ENCODE measurements at regions not wholly inside any gene's neighbourhood (a gene's known extent, or its start where the extent isn't known, plus 50 kb on each side); places are given as distances from the start of the nearest gene placed in this dataset.
"Not testable (repeated sequence)": the region's sequence is repeated elsewhere in the genome, so short reads cannot be mapped to it uniquely, and the experiment has no call there.

DNA sequence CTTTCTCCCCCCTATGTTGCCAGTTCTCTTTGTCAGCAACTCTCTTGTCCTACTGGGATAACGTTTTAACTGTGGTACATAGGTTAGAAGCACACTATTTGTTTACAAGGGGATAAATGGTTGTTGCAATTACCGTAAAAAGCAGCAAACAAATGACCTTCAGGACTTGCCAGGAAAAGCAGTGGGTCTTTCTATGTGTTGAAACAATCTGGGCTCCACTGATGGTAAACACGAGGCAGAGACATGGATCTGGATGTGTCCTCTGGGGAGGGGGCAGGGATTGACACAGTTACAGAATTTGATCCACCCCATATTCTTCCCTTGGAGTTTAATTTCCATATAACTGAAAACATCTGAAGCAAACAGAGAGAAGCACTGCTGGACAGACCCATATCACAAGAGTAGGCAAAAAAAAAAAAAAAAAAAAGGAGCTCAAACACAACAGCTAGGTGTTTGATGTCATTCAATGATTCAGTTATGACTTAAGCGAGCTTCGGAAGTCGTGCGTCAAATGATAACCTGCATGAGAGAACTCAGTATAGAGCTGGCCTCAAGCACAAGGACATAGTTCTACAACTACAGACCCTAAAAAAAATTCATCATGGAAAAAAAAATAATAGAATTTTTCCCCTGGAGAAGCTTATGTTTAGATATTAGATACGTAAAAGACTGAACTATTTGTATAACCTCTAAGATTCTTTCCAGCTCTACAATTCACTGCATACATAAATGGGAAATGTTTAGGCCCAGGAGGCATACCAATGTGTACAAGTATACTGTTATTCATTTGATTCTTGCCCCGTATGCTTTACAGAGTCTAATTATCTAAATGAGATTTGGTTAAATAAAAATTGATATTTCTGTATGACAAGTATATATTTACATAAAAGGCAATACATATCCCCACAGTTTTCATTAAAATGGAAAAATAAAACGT is 127.7 kb downstream of the ALDH8A1 start:
- no peak for DNase-seq (ENCODE audit: low spot score)

- no peak for DNase-seq (ENCODE audit: low spot score)
These were observed 128.5 kb downstream of the ALDH8A1 start for GRCh38 chr6:134821397-134821796.

DNA sequence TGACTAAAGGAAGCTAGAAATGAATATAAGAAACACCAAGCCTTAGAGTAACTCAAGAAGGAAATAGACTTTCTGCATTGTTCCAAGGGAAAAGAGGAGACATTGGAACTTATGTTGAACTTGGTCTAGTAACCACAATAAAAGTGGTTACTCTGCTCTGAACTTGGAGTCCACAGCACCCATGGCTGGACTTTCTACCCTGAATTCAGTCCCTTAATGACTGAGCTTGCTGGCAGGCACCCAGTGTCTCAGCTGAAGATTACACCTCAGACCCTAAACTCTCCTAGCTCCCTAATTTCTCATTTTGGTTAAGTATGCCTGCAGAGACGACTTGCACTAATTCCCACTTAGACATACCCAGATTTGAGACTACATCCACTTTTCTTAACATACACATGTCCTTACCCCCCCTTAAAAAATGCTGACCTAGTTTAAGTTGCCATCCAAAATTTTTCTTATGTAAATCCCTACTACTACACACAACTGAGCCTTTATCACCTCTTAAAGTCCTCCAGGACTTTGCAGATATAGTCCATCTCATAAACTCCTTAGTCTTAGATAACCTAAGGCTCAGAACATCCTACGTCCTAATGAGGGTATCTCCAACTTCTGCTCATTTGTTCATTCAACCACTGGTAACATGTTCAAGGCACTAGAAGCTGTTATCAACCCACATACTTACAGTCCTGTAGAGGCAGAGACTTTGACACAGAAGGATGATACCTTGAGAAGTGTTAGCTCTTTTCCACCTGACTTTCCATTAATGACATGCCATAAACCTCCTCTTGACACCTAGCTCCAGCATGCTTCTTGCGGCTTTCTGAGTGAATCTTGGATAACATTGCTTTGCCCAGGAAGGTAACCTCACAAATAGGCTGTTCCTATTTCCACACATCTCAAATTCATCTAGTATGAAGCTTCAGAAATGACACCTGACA is 129.8 kb downstream of the ALDH8A1 start:
- DNase-seq (ENCODE audit: low spot score) = no peak

GRCh38 chr6:134819236-134819635 is 130.7 kb downstream of the ALDH8A1 start:
- DNase-seq (ENCODE audit: low spot score) = no peak

GRCh38 chr6:134817448-134817847 is 132.5 kb downstream of the ALDH8A1 start:
- DNase-seq (ENCODE audit: low spot score) = no peak

GRCh38 chr6:134816780-134817179 is 133.1 kb downstream of the ALDH8A1 start:
- DNase-seq (ENCODE audit: low spot score) = no peak

- DNase-seq (ENCODE audit: low spot score) = no peak
These were observed 133.6 kb downstream of the ALDH8A1 start for GRCh38 chr6:134816300-134816699.

- DNase-seq (ENCODE audit: low spot score) = no peak
These were observed 135.7 kb downstream of the ALDH8A1 start for GRCh38 chr6:134814076-134814695.

GRCh38 chr6:134813146-134813545 is 136.8 kb downstream of the ALDH8A1 start:
- DNase-seq (ENCODE audit: low spot score) = no peak

DNA sequence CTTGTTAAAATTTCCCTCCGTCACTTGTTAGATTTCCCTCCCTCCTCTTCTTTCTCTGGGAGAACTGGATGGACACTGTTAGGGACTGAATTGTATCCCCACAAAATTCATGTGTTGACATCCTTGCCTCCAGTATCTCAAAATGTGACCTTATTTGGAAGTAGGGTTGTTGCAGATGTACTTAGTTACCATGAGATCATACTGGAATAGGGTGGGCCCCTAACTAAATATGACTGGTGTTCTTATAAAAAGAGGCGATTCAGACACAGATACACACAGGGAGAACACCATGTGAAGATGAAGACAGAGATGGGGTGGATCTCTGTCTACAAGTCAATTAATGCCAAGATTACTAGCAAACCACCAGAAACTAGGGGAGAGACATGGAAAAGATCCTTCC is 139.5 kb downstream of the ALDH8A1 start:
- no peak for DNase-seq (ENCODE audit: low spot score)

DNA sequence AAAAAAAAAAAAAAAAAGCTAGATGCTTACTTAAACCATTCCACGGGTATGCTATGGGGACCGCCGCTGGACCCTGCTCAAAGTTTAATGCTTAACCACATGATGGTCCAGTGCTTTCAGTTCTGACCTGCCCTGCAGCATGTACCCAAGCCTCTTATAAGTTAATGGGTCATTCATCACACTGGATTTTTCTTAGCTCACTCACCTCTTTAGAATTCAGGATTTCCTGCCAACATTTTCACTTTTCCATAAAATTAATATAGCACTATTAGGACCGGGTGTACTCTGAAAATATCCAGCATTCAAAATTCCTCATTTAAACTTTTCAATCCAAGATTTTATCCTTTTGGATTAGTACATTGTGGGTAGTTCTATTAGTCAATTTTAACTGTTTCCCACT is 140.8 kb downstream of the ALDH8A1 start:
- DNase-seq (ENCODE audit: low spot score) = no peak

DNA sequence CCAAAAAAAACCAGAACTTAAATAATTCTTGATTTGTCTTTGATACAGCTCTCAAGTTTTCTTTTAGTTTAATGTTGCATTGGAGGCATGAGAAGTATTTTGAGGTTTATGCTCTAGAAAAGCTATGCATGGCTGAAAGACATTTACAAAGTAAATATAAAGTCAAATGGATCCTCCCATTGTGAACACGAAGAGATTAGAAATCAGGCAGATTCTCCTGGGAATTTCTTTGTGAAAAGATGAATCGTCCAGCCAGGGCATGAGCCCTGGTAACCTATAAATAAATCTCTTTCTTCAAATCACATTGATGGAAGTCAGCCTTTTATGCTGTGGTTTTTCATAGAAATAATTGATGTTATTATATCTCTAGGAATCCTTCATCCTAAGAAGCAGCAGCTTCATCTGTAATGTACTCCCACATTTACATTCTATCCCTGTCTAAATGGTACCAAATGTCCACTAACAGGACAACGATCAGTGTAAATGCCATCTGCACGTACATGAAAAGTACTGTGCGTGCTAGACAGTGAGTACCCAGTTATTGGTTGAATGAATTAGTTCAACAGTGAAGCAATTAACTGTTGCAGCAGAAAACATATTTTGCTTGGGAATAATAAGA is 143.6 kb downstream of the ALDH8A1 start:
- no peak for DNase-seq (ENCODE audit: low spot score)

- DNase-seq (ENCODE audit: low spot score) = no peak
These were observed 144.7 kb downstream of the ALDH8A1 start for GRCh38 chr6:134805168-134805567.

DNA sequence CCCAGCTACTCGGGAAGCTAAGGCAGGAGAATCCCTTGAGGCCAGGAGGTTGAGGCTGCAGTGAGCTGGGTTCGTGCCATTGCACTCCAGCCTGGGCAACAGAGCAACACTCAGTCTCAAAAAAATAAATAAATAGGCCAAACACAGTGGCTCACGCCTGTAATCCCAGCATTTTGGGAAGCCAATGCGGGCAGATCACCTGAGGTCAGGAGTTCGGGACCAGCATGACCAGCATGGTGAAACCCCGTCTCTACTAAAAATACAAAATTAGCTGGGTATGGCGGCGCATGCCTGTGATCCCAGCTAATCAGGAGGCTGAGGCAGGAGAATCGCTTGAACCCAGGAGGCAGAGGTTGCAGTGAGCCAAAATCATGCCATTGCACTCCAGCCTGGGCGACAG is 145.6 kb downstream of the ALDH8A1 start:
- DNase-seq (ENCODE audit: low spot score) = not testable (repeated sequence)

GRCh38 chr6:134802426-134803058 is 147.4 kb downstream of the ALDH8A1 start:
- no peak for DNase-seq (ENCODE audit: low spot score)

GRCh38 chr6:134797400-134798113 is 152.3 kb downstream of the ALDH8A1 start:
- no peak for DNase-seq (ENCODE audit: low spot score)

DNA sequence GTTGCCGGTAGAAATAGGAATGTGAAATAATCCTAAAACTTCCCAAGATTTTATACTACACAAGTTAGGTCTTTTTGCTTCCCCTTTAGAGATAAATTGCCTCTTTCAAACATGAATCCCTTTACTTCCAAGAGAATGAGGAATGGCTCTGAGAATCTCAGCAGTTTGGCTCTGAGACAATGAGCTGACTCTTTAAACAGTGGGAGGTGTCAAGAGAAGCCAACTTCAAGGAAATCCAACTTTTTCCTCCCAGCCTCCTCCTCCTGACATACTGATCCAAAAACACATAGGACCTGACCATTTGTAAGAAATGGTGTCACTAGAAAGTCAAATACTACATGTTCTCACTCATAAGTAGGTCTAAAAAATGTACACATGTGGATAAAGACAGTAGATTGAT is 154.2 kb downstream of the ALDH8A1 start:
- DNase-seq (ENCODE audit: low spot score) = no peak

DNA sequence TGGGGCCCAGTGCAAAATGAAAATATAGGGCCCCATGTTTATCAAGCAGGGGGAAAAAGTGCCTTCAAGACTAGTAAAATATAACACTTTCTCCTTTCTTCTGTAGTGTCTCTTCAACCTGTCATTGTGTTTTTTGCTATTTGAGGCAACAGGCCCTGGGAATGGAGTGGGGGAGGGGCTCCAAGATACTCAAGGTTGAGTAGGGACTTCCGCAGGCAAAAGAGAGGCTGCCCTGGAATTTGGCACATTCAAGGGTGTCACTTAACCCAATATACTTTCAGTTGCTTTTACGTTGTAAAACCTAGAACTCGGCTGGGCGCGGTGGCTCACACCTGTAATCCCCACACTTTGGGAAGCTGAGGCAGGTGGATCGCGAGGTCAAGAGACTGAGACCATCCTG is 154.9 kb downstream of the ALDH8A1 start:
- DNase-seq (ENCODE audit: low spot score) = no peak

GRCh38 chr6:134791243-134791843 is 158.6 kb downstream of the ALDH8A1 start:
- not testable (repeated sequence) for DNase-seq (ENCODE audit: low spot score)

- DNase-seq (ENCODE audit: low spot score) = no peak
These were observed 162.5 kb downstream of the ALDH8A1 start for GRCh38 chr6:134787261-134787877.

Data from cerebellar cortex (tissue), 1 donor.